ENCODE measurements at regions not wholly inside any gene's neighbourhood (a gene's known extent, or its start where the extent isn't known, plus 50 kb on each side); places are given as distances from the start of the nearest gene placed in this dataset.

- BruUV-seq (replicated peaks) = no TSS peak
- intact Hi-C loops (cut with micrococcal nuclease; ENCODE audit: unreplicated experiment) = no loop called here
- Mint-ChIP-seq H3K27ac (ENCODE audit: unreplicated experiment) (no peak overlapping the region), H3K27me3 (ENCODE audit: unreplicated experiment) (no peaks in the 10 kb centered on the region), H3K4me1 (ENCODE audit: low read depth, unreplicated experiment) (no peaks in the 10 kb centered on the region), H3K4me3 (ENCODE audit: low read depth, unreplicated experiment) (no peak overlapping the region), H3K9me3 (ENCODE audit: low read depth, unreplicated experiment) (no peaks in the 10 kb centered on the region), H3K36me3 (ENCODE audit: insufficient read depth, unreplicated experiment) (no peaks in the 10 kb centered on the region)
- no peak for DNase-seq
- TF ChIP-seq, protein P1, sequence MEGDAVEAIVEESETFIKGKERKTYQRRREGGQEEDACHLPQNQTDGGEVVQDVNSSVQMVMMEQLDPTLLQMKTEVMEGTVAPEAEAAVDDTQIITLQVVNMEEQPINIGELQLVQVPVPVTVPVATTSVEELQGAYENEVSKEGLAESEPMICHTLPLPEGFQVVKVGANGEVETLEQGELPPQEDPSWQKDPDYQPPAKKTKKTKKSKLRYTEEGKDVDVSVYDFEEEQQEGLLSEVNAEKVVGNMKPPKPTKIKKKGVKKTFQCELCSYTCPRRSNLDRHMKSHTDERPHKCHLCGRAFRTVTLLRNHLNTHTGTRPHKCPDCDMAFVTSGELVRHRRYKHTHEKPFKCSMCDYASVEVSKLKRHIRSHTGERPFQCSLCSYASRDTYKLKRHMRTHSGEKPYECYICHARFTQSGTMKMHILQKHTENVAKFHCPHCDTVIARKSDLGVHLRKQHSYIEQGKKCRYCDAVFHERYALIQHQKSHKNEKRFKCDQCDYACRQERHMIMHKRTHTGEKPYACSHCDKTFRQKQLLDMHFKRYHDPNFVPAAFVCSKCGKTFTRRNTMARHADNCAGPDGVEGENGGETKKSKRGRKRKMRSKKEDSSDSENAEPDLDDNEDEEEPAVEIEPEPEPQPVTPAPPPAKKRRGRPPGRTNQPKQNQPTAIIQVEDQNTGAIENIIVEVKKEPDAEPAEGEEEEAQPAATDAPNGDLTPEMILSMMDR (IDR thresholded peaks at IDR 0.05; ENCODE audit: unreplicated experiment) = no peak
- CTCF ChIA-PET = no interaction called here
Measured at GRCh38 chr2:16155766-16156165, 215.4 kb downstream of the MYCN start.

GRCh38 chr2:16155366-16155765 is 215.0 kb downstream of the MYCN start:
- no peak for DNase-seq
- BruUV-seq (replicated peaks) = no TSS peak
- TF ChIP-seq, protein P1 (IDR thresholded peaks at IDR 0.05; ENCODE audit: unreplicated experiment) = no peak
- Mint-ChIP-seq H3K27ac (ENCODE audit: unreplicated experiment) (no peak overlapping the region), H3K4me1 (ENCODE audit: low read depth, unreplicated experiment) (no peaks in the 10 kb centered on the region), H3K4me3 (ENCODE audit: low read depth, unreplicated experiment) (no peak overlapping the region), H3K36me3 (ENCODE audit: insufficient read depth, unreplicated experiment) (no peaks in the 10 kb centered on the region), H3K27me3 (ENCODE audit: unreplicated experiment) (no peaks in the 10 kb centered on the region), H3K9me3 (ENCODE audit: low read depth, unreplicated experiment) (no peaks in the 10 kb centered on the region)
- CTCF ChIA-PET = no interaction called here
- intact Hi-C loops (cut with micrococcal nuclease; ENCODE audit: unreplicated experiment) = no loop called here

DNA sequence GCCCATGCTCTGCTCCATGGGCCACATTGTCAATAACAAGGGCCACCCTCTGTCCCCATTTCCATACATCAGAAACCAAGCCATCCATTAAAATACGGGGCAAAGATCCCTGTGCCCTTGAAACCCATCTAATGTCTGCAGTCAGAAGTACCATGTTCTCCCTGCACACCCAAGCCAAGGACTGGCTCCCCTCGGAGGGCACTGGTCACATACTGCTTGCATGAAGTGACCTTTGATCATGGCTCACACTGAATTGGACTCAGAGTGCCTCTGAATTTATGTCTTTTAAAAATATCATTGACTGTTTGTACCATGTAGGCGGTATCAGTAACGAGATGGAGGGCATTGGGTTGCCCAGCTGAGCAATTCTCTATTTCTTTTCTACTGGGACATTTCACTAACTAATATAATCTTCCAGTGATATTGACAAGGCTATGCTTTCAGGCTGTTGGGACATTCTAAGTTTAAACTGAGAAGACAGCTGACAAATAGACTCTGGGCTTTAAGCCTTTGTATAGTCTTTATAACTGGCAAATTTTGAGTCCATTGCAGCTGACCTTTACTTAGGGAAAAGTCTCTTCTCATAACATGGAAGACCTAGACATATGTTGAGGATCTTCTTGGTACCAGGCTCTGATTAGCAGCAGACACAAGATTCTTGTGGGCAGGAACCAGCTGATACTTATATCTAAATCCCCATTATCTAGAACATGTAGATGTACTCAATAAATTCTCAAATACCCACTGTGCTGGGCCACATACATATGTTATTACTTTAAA is 214.3 kb downstream of the MYCN start:
- Mint-ChIP-seq H3K4me3 (ENCODE audit: low read depth, unreplicated experiment) (no peak overlapping the region), H3K27me3 (ENCODE audit: unreplicated experiment) (no peaks in the 10 kb centered on the region), H3K36me3 (ENCODE audit: insufficient read depth, unreplicated experiment) (no peaks in the 10 kb centered on the region), H3K4me1 (ENCODE audit: low read depth, unreplicated experiment) (no peaks in the 10 kb centered on the region), H3K27ac (ENCODE audit: unreplicated experiment) (no peak overlapping the region), H3K9me3 (ENCODE audit: low read depth, unreplicated experiment) (no peaks in the 10 kb centered on the region)
- intact Hi-C loops (cut with micrococcal nuclease; ENCODE audit: unreplicated experiment) = no loop called here
- CTCF ChIA-PET = no interaction called here
- TF ChIP-seq, protein P1 (IDR thresholded peaks at IDR 0.05; ENCODE audit: unreplicated experiment) = no peak
- no peak for DNase-seq
- BruUV-seq (replicated peaks) = no TSS peak

- CTCF ChIA-PET = no interaction called here
- no peak for DNase-seq
- H3K4me3 Mint-ChIP-seq (ENCODE audit: low read depth, unreplicated experiment) = no peak overlapping the region
- no TSS peak for BruUV-seq (replicated peaks)
- H3K27me3 Mint-ChIP-seq (ENCODE audit: unreplicated experiment) = no peaks in the 10 kb centered on the region
- H3K9me3 Mint-ChIP-seq (ENCODE audit: low read depth, unreplicated experiment) = no peaks in the 10 kb centered on the region
- no peaks in the 10 kb centered on the region for H3K36me3 Mint-ChIP-seq (ENCODE audit: insufficient read depth, unreplicated experiment)
- H3K4me1 Mint-ChIP-seq (ENCODE audit: low read depth, unreplicated experiment) = no peaks in the 10 kb centered on the region
- H3K27ac Mint-ChIP-seq (ENCODE audit: unreplicated experiment) = no peak overlapping the region
- TF ChIP-seq, protein P1 (IDR thresholded peaks at IDR 0.05; ENCODE audit: unreplicated experiment) = no peak
- intact Hi-C loops (cut with micrococcal nuclease; ENCODE audit: unreplicated experiment) = no loop called here
Measured at GRCh38 chr2:16154061-16154460, 213.7 kb downstream of the MYCN start.

Data from Calu3 (cell line).